ENCODE measurements at regions not wholly inside any gene's neighbourhood (a gene's known extent, or its start where the extent isn't known, plus 50 kb on each side); places are given as distances from the start of the nearest gene placed in this dataset.

GRCh38 chr10:56606202-56606601, 245.1 kb upstream of the ZWINT start:
- Histone ChIP-seq H3K9me3 (ENCODE audit: insufficient read depth, low read depth, low read length) (no peaks in the 10 kb centered on the region), H3K4me3 (ENCODE audit: low read length, poor library complexity, severe bottlenecking) (no peak overlapping the region), H3K36me3 (ENCODE audit: insufficient read depth, low read length) (no peaks in the 10 kb centered on the region), H3K79me2 (ENCODE audit: insufficient read depth, low read length) (no peaks in the 10 kb centered on the region), H4K20me1 (ENCODE audit: insufficient read depth, low read length, poor library complexity, severe bottlenecking) (no peaks in the 10 kb centered on the region), H2AFZ (ENCODE audit: low read length) (no peak overlapping the region), H3K4me1 (ENCODE audit: insufficient read depth, low read length, poor library complexity, severe bottlenecking) (no peaks in the 10 kb centered on the region), H3K4me2 (ENCODE audit: low read depth, low read length, poor library complexity, severe bottlenecking) (no peak overlapping the region), H3K9me2 (replicated peaks; ENCODE audit: low read depth, low read length) (no peaks in the 10 kb centered on the region), H3F3A (ENCODE audit: low read depth) (no peaks in the 10 kb centered on the region), H3K9ac (ENCODE audit: low read depth, low read length, poor library complexity, severe bottlenecking) (no peak overlapping the region), H3K27me3 (ENCODE audit: insufficient read depth, low read length, poor library complexity, severe bottlenecking) (no peaks in the 10 kb centered on the region)
- TF ChIP-seq EZH2phosphoT487 (IDR thresholded peaks at IDR 0.05; ENCODE audit: borderline replicate concordance) (no peak), CTCF (conservative IDR thresholded peaks at IDR 0.05; ENCODE audit: low read length) (no peak)

- no peaks in the 10 kb centered on the region for H3K9me3 ChIP-seq (ENCODE audit: insufficient read depth, low read depth, low read length)
- no peak overlapping the region for H2AFZ ChIP-seq (ENCODE audit: low read length)
- H3K27me3 ChIP-seq (ENCODE audit: insufficient read depth, low read length, poor library complexity, severe bottlenecking): no peaks in the 10 kb centered on the region
- H4K20me1 ChIP-seq (ENCODE audit: insufficient read depth, low read length, poor library complexity, severe bottlenecking): no peaks in the 10 kb centered on the region
- H3F3A ChIP-seq (ENCODE audit: low read depth): no peaks in the 10 kb centered on the region
- H3K4me1 ChIP-seq (ENCODE audit: insufficient read depth, low read length, poor library complexity, severe bottlenecking): no peaks in the 10 kb centered on the region
- H3K9ac ChIP-seq (ENCODE audit: low read depth, low read length, poor library complexity, severe bottlenecking): no peak overlapping the region
- H3K79me2 ChIP-seq (ENCODE audit: insufficient read depth, low read length): no peaks in the 10 kb centered on the region
- H3K36me3 ChIP-seq (ENCODE audit: insufficient read depth, low read length): no peaks in the 10 kb centered on the region
- no peaks in the 10 kb centered on the region for H3K9me2 ChIP-seq (replicated peaks; ENCODE audit: low read depth, low read length)
- no peak overlapping the region for H3K4me3 ChIP-seq (ENCODE audit: low read length, poor library complexity, severe bottlenecking)
- no peak overlapping the region for H3K4me2 ChIP-seq (ENCODE audit: low read depth, low read length, poor library complexity, severe bottlenecking)
- TF ChIP-seq EZH2phosphoT487 (IDR thresholded peaks at IDR 0.05; ENCODE audit: borderline replicate concordance): no peak
- TF ChIP-seq CTCF (conservative IDR thresholded peaks at IDR 0.05; ENCODE audit: low read length): no peak
Observed at GRCh38 chr10:56605051-56605450, 244.0 kb upstream of the ZWINT start.

- no peaks in the 10 kb centered on the region for H3K9me2 ChIP-seq (replicated peaks; ENCODE audit: low read depth, low read length)
- H2AFZ ChIP-seq (ENCODE audit: low read length): no peak overlapping the region
- H3F3A ChIP-seq (ENCODE audit: low read depth): no peaks in the 10 kb centered on the region
- H3K36me3 ChIP-seq (ENCODE audit: insufficient read depth, low read length): no peaks in the 10 kb centered on the region
- no peaks in the 10 kb centered on the region for H3K9me3 ChIP-seq (ENCODE audit: insufficient read depth, low read depth, low read length)
- no peak overlapping the region for H3K4me2 ChIP-seq (ENCODE audit: low read depth, low read length, poor library complexity, severe bottlenecking)
- H3K4me3 ChIP-seq (ENCODE audit: low read length, poor library complexity, severe bottlenecking): no peak overlapping the region
- no peak for TF ChIP-seq CTCF (conservative IDR thresholded peaks at IDR 0.05; ENCODE audit: low read length)
- no peak for TF ChIP-seq EZH2phosphoT487 (IDR thresholded peaks at IDR 0.05; ENCODE audit: borderline replicate concordance)
- H3K4me1 ChIP-seq (ENCODE audit: insufficient read depth, low read length, poor library complexity, severe bottlenecking): no peaks in the 10 kb centered on the region
- no peak overlapping the region for H3K9ac ChIP-seq (ENCODE audit: low read depth, low read length, poor library complexity, severe bottlenecking)
- no peaks in the 10 kb centered on the region for H3K79me2 ChIP-seq (ENCODE audit: insufficient read depth, low read length)
- H3K27me3 ChIP-seq (ENCODE audit: insufficient read depth, low read length, poor library complexity, severe bottlenecking): no peaks in the 10 kb centered on the region
- no peaks in the 10 kb centered on the region for H4K20me1 ChIP-seq (ENCODE audit: insufficient read depth, low read length, poor library complexity, severe bottlenecking)
Observed at GRCh38 chr10:56604624-56605023, 243.6 kb upstream of the ZWINT start.
